ENCODE measurements at regions not wholly inside any gene's neighbourhood (a gene's known extent, or its start where the extent isn't known, plus 50 kb on each side); places are given as distances from the start of the nearest gene placed in this dataset.

DNA sequence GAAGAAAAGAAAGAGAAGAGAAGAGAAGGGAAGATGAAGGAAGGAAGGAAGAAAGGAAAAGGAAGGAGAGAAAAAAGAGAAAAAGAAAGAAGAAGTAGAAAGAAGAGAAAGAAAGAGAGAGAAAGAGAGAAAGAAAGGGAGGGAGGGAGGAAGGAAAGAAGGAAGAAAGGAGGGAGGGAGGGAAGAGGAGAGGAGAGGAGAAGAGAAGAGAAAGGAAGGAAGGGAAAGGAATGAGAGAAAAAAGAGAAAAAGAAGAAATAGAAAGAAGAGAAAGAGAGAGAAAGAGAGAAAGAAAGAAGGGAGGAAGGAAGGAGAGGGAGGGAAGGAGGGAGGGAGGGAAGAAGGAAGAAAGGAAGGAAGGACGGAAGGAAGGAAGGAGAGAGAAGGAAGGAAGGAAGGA lies 217.9 kb upstream of the POU1F1 start:
- ChIA-PET CTCF (no interaction called here), POLR2A (ENCODE audit: low non-redundant PET) (no interaction called here)
- Histone ChIP-seq H3K9me3 (ENCODE audit: low read depth, low read length, poor library complexity, severe bottlenecking) (no peaks in the 10 kb centered on the region), H3K4me3 (ENCODE audit: low read depth, low read length, poor library complexity, severe bottlenecking) (no peak overlapping the region), H3K27ac (ENCODE audit: low read depth, low read length, poor library complexity, severe bottlenecking) (no peak overlapping the region), H3K27me3 (replicated peaks; ENCODE audit: insufficient read depth, low read depth, low read length, poor library complexity) (no peaks in the 10 kb centered on the region), H3K36me3 (ENCODE audit: insufficient read depth, low read length, poor library complexity, severe bottlenecking) (no peaks in the 10 kb centered on the region), H3K4me1 (ENCODE audit: insufficient read depth, low read length, poor library complexity, severe bottlenecking) (no peaks in the 10 kb centered on the region)
- no TSS peak for BruUV-seq (replicated peaks)
- DNase-seq (ENCODE audit: low spot score): no peak
- intact Hi-C loops (cut with micrococcal nuclease; ENCODE audit: unreplicated experiment): no loop called here
- TF ChIP-seq EZH2 (IDR thresholded peaks at IDR 0.05; ENCODE audit: borderline replicate concordance, low read depth, low read length, poor library complexity, severe bottlenecking) (no peak), CTCF (conservative IDR thresholded peaks at IDR 0.05; ENCODE audit: low read depth, low read length) (no peak)

DNA sequence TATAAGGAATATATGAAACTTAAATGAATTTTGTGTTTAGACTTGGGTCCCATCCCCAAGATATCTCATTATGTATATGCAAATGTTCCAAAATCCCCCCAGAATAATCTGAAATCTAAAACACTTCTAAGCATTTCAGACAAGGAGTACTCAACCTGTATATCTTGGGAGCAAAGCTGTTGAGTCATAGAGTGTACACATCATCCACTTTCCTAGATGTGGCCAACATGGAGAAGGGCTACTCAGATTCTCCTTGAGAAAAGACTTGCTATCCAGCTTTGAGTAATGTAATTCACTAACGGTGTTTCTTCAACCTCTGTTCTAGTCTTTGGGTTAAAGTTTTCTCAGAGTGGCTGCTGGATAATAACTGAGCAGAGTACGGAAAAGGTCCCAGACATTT lies 215.5 kb upstream of the POU1F1 start:
- CTCF ChIA-PET: no interaction called here
- no peaks in the 10 kb centered on the region for H3K4me1 ChIP-seq (ENCODE audit: insufficient read depth, low read length, poor library complexity, severe bottlenecking)
- H3K4me3 ChIP-seq (ENCODE audit: low read depth, low read length, poor library complexity, severe bottlenecking): no peak overlapping the region
- no peaks in the 10 kb centered on the region for H3K9me3 ChIP-seq (ENCODE audit: low read depth, low read length, poor library complexity, severe bottlenecking)
- no peak for TF ChIP-seq CTCF (conservative IDR thresholded peaks at IDR 0.05; ENCODE audit: low read depth, low read length)
- no peak for TF ChIP-seq EZH2 (IDR thresholded peaks at IDR 0.05; ENCODE audit: borderline replicate concordance, low read depth, low read length, poor library complexity, severe bottlenecking)
- POLR2A ChIA-PET (ENCODE audit: low non-redundant PET): no interaction called here
- H3K27ac ChIP-seq (ENCODE audit: low read depth, low read length, poor library complexity, severe bottlenecking): no peak overlapping the region
- intact Hi-C loops (cut with micrococcal nuclease; ENCODE audit: unreplicated experiment): no loop called here
- BruUV-seq (replicated peaks): no TSS peak
- H3K27me3 ChIP-seq (replicated peaks; ENCODE audit: insufficient read depth, low read depth, low read length, poor library complexity): no peaks in the 10 kb centered on the region
- no peaks in the 10 kb centered on the region for H3K36me3 ChIP-seq (ENCODE audit: insufficient read depth, low read length, poor library complexity, severe bottlenecking)
- DNase-seq (ENCODE audit: low spot score): no peak

DNA sequence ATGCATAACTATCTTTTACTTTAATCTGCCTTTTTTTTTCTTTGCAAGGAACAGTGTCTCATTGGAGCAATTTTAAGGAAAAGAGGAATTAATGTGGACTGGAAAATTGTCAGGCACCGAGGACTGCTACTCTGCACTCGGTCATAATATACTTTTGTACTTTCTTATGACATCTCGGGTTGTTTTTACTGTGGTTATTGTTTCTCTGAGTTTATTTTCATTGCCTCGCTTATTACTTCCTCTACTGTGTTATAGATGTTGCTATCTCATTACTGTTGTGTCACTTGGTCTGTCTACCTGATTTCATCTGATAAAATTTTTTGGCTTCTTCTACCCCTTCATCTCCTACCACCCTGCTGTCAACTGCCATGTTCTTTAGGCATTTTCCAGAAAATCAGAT lies 213.5 kb upstream of the POU1F1 start:
- ChIA-PET POLR2A (ENCODE audit: low non-redundant PET) (no interaction called here), CTCF (no interaction called here)
- no peak for TF ChIP-seq EZH2 (IDR thresholded peaks at IDR 0.05; ENCODE audit: borderline replicate concordance, low read depth, low read length, poor library complexity, severe bottlenecking)
- no peak for TF ChIP-seq CTCF (conservative IDR thresholded peaks at IDR 0.05; ENCODE audit: low read depth, low read length)
- no TSS peak for BruUV-seq (replicated peaks)
- Histone ChIP-seq H3K27ac (ENCODE audit: low read depth, low read length, poor library complexity, severe bottlenecking) (no peak overlapping the region), H3K36me3 (ENCODE audit: insufficient read depth, low read length, poor library complexity, severe bottlenecking) (no peaks in the 10 kb centered on the region), H3K4me3 (ENCODE audit: low read depth, low read length, poor library complexity, severe bottlenecking) (no peak overlapping the region), H3K9me3 (ENCODE audit: low read depth, low read length, poor library complexity, severe bottlenecking) (no peaks in the 10 kb centered on the region), H3K27me3 (replicated peaks; ENCODE audit: insufficient read depth, low read depth, low read length, poor library complexity) (no peaks in the 10 kb centered on the region), H3K4me1 (ENCODE audit: insufficient read depth, low read length, poor library complexity, severe bottlenecking) (no peaks in the 10 kb centered on the region)
- no peak for DNase-seq (ENCODE audit: low spot score)
- intact Hi-C loops (cut with micrococcal nuclease; ENCODE audit: unreplicated experiment): no loop called here
